Lower leg skin (tissue), 4 donors: ENCODE measurements at regions not wholly inside any gene's neighbourhood (a gene's known extent, or its start where the extent isn't known, plus 50 kb on each side); places are given as distances from the start of the nearest gene placed in this dataset.

Experiments
- DNase-seq, 2 donors: peaks; one replicate each; pipeline ENCODE4 v3.0.0-alpha.2; 2019; ENCODE audit warnings: low spot score in 2 of 2
- H3K4me3 ChIP-seq: fragments of 200-600 bp; sonication (generic); 2 replicates; pipeline ENCODE4 v1.5.1; 2017; ENCODE audit warnings: mild to moderate bottlenecking, low read depth; ENCODE audit not compliant: poor library complexity, severe bottlenecking
- CTCF ChIP-seq, 3 donors: fragments of 450-650 bp; IDR thresholded peaks; one replicate each; pipeline ENCODE4 v1.5.1; 2016; ENCODE audit warnings: antibody characterized with exemption in 3 of 3, mild to moderate bottlenecking in 3 of 3, moderate library complexity in 2 of 3
- POLR2A ChIP-seq, 2 donors: fragments of 450-650 bp; IDR thresholded peaks; one replicate each; pipeline ENCODE4 v1.6.1; 2016 to 2017; ENCODE audit warnings: antibody characterized with exemption in 2 of 2, mild to moderate bottlenecking in 1 of 2, moderate library complexity in 1 of 2
- WGBS, 2 donors: methylation state at CpG; one replicate each; pipeline ENCODE4 v1.1.5; 2018; 5-methylcytosine and 5-hydroxymethylcytosine counted together
- intact Hi-C: fragments of 100-400 bp; cut with DNase I; formaldehyde crosslinking; loops from one replicate; pipeline ENCODE4 v1.15.0; 2023; ENCODE audit warnings: low total_unique reads

DNA sequence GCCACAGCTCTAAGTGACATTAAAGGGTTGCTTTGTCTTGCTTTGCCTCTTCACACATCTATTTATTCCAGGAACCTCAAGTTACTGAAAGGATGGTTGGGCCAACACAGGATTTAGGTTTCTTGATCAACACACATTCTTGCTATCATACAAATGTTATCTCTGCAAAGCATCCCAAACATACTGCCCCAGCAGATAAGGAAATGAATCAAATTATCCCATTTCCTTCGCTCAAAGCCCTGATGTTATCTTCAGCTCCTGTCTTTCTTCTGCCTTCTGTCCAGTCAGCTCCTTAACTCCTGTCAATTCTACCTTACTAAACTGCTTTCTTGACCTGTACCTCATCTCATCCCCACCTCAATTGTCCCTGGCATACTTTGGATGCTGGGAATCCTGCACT is 355.9 kb upstream of the TENM4 start:
- H3K4me3 ChIP-seq: no peak overlapping the region
- intact Hi-C loops: no loop called here
- WGBS, 2 donors: 77 to 89% methylated on average over 1 of the region's 1 CpG
- no peak for DNase-seq
- TF ChIP-seq POLR2A (IDR thresholded peaks at IDR 0.05) (no peak), CTCF (IDR thresholded peaks at IDR 0.05) (no peak)

DNA sequence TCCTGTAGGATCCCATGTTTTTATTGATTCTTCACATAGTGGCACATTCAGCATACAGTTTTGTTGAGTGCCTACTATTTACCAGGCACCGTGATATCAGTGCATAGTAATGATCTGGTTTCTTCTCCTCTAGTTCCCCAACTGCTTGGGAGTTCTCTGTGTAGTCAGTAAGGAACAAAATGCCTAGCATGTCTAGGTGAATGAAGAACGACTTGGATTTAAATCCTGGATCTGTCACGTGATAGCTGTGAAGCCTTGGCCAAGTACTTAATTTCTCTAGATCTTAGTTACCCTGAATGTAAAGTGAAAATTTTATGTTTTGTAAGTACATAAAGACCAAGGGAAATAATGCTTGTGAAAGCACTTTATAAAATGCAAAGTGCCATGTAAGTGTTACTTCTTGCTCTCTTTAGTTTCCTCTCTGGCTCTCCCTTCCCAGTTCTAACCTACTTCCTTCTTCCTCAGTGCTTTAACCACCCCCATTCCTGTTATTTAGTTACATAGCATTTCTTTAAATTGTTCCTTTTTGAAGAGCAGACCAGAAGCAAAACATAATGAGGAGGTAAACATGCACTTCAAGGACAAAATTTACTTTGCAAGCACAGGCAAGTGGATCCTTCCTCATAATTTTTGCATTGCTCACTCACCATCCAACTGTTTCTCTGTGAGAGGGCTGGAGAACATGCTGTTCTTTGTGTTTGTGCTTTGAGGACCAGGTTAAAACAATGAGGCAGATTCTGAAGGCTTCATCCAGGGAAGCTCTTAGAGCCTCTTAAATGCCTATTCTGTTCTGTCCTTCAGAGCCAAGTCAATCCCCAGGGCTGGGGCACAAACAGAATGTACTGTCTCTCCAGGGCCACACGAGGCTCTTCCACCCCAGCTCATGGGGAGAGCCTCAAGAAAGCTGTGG is 353.9 kb upstream of the TENM4 start:
- DNase-seq: no peak
- intact Hi-C loops: no loop called here
- WGBS, 2 donors: 67 to 71% methylated on average over 4 of the region's 4 CpGs
- TF ChIP-seq POLR2A (IDR thresholded peaks at IDR 0.05) (no peak), CTCF (IDR thresholded peaks at IDR 0.05) (no peak)
- no peak overlapping the region for H3K4me3 ChIP-seq

DNA sequence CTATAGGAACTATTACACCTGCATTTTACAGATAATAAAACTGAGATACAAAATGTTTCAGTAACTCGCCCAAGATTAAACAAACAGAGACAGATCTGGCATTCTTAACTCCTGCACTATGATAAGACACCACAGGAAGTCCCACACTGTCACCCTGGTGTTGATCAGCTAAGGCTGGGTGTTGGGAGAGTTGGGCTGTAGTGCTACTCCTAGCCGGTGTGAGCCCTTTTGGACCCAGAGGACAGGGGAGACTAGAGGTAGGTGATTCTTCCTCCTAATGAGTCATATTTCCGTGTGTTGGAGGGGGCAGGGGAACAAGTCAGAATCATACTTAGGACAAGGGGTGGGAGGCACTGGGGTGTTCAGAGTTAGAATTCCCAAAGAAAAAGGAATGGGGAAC is 353.2 kb upstream of the TENM4 start:
- H3K4me3 ChIP-seq: no peak overlapping the region
- no peak for TF ChIP-seq CTCF (IDR thresholded peaks at IDR 0.05)
- no peak for TF ChIP-seq POLR2A (IDR thresholded peaks at IDR 0.05)
- intact Hi-C loops: no loop called here
- DNase-seq: no peak
- WGBS, 2 donors: 75 to 79% methylated on average over 3 of the region's 3 CpGs

DNA sequence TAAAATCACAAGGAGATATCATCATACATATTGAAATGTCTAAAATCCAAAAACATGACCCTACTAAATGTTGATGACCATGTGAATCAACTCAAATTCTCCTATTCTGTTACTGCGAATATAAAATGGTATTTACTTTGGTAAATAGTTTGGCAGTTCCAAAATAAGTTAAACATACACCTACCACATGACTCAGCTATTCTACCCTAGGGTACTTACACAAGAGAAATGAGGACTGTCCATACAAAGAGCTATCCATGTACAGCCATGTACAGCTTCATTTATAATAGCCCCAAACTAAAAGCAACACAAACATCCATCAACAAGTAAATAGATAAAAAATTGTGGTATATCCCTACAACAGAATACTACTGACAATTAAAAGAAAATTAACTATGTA is 346.1 kb upstream of the TENM4 start:
- intact Hi-C loops: no loop called here
- 81 to 93% methylated on average over 1 of the region's 1 CpG for WGBS, 2 donors
- TF ChIP-seq CTCF (IDR thresholded peaks at IDR 0.05) (no peak), POLR2A (IDR thresholded peaks at IDR 0.05) (no peak)
- H3K4me3 ChIP-seq: no peak overlapping the region
- DNase-seq: no peak

DNA sequence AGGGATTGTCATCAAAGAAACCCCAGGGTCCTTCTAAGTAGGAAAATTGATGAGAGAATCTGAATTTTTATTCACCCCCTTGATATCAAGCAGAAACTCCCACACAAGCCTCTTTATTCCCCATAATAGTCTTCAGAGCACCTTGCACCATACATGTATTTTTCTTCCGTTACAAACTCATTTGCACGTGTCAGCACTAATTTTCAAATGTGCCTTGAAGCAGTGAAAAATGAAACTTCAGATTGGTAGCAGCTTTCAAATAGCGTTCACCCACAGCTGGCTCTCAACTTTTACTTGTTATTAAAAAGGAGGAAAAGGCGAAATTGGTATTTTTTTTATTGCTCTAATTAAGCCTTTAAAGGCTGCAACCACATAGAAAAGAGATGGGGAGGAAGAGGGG is 343.0 kb upstream of the TENM4 start:
- TF ChIP-seq CTCF (IDR thresholded peaks at IDR 0.05) (no peak), POLR2A (IDR thresholded peaks at IDR 0.05) (no peak)
- no peak for DNase-seq
- intact Hi-C loops: no loop called here
- H3K4me3 ChIP-seq: no peak overlapping the region
- 25% methylated on average over 4 of the region's 4 CpGs for WGBS, 2 donors

GRCh38 chr11:79768343-79768742 is 327.5 kb upstream of the TENM4 start:
- WGBS, 2 donors: 39 to 57% methylated on average over 1 of the region's 1 CpG
- no peak overlapping the region for H3K4me3 ChIP-seq
- intact Hi-C loops: no loop called here
- TF ChIP-seq CTCF (IDR thresholded peaks at IDR 0.05): no peak
- no peak for TF ChIP-seq POLR2A (IDR thresholded peaks at IDR 0.05)
- DNase-seq: no peak
